SU-DHL-6 (cell line): ENCODE measurements at regions not wholly inside any gene's neighbourhood (a gene's known extent, or its start where the extent isn't known, plus 50 kb on each side); places are given as distances from the start of the nearest gene placed in this dataset.

ENCODE experiments used
- CTCF ChIP-seq: fragments of 200-600 bp; sonication (generic); IDR thresholded peaks from one replicate; pipeline ENCODE4 v1.5.1; 2017; ENCODE audit warnings: antibody characterized with exemption, mild to moderate bottlenecking, low read length, moderate library complexity; ENCODE audit not compliant: insufficient read depth, poor library complexity, severe bottlenecking
- EZH2phosphoT487 ChIP-seq: fragments of 200-600 bp; sonication (generic), shearing (Covaris generic); conservative IDR thresholded peaks from 2 replicates; pipeline ENCODE4 v1.6.1; 2018; ENCODE audit warnings: mild to moderate bottlenecking, antibody characterized with exemption, low read length, moderate library complexity, mixed read lengths

GRCh38 chr21:14056771-14057191 is 154.0 kb downstream of the LIPI start:
- TF ChIP-seq CTCF (no peak), EZH2phosphoT487 (no peak)
